Activated naive CD4-positive, alpha-beta T cell treated with anti-CD3 and anti-CD28 coated beads, Interleukin-2, amount 10 ng/mL, durations not matched to agents 7 days and 5 days (primary cell): ENCODE measurements at regions not wholly inside any gene's neighbourhood (a gene's known extent, or its start where the extent isn't known, plus 50 kb on each side); places are given as distances from the start of the nearest gene placed in this dataset.

Experiments
- CTCF ChIA-PET: fragments of 350-600 bp; sonication (Branson Sonifier 250); formaldehyde crosslinking; loops from one replicate; lab custom pipeline; 2021; ENCODE audit warnings: antibody characterized with exemption; lab: Charles Lee
- DNase-seq: peaks from one replicate; pipeline ENCODE4 v3.0.0-alpha.2; 2020
- H3K27ac Mint-ChIP-seq: one replicate; pipeline ENCODE4 v1.8.0; 2021; ENCODE audit warnings: mild to moderate bottlenecking, moderate library complexity, mixed read lengths
- H3K27me3 Mint-ChIP-seq: one replicate; pipeline ENCODE4 v1.8.0; 2021; ENCODE audit warnings: mild to moderate bottlenecking, mixed read lengths
- H3K36me3 Mint-ChIP-seq: one replicate; pipeline ENCODE4 v1.8.0; 2021; ENCODE audit warnings: mixed read lengths
- H3K4me1 Mint-ChIP-seq: one replicate; pipeline ENCODE4 v1.8.0; 2021; ENCODE audit warnings: mixed read lengths
- H3K4me3 Mint-ChIP-seq: one replicate; pipeline ENCODE4 v1.8.0; 2021; ENCODE audit warnings: mild to moderate bottlenecking, moderate library complexity, mixed read lengths
- H3K9me3 Mint-ChIP-seq: one replicate; pipeline ENCODE4 v1.8.0; 2021; ENCODE audit warnings: mixed read lengths

DNA sequence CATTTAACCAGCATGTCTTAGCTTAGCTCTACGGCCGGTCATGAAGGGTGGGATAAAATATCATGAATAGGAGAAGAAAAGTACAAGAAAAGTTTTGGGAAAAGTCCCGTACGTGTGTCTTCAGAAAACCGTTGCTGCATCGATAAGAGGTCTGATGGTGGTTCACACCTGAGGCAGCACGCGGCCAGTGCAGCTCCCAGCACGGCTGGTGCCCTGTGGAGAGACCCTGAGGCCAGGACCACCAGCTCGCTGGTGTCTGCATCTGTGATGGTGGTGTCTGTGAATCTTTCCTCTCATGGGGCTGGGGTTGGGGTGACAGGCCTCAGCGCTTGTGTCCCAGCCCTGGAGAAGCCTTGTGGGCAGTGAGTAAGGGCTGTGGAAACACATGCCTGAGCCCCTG, 148.9 kb upstream of the IRX4 start:
- Mint-ChIP-seq H3K36me3 (no peaks in the 10 kb centered on the region), H3K4me1 (no peaks in the 10 kb centered on the region), H3K27me3 (peaks cover 39% of the 10 kb centered on the region), H3K27ac (no peak overlapping the region), H3K4me3 (no peak overlapping the region), H3K9me3 (no peaks in the 10 kb centered on the region)
- CTCF ChIA-PET, result no interaction called here
- DNase-seq, result no peak

DNA sequence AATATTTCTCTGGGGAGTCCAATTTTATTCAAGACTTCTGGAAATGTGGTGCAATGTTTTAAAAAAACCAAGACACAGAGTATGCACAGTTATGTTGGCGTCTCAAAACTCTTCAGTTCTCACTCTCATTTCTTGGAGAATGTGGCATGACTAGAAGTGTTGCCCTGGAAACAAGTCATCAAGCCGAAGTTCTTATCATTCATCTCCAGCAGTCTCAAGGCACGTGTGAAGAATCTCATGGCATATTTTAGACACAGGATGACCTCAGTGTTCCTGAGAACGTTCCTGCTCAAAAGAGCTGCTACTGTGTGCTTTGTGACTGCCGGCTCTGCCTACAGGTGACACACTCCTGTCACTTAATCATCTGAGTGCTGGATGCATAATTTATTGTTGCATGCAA, 147.4 kb upstream of the IRX4 start:
- CTCF ChIA-PET, result no interaction called here
- no peak for DNase-seq

DNA sequence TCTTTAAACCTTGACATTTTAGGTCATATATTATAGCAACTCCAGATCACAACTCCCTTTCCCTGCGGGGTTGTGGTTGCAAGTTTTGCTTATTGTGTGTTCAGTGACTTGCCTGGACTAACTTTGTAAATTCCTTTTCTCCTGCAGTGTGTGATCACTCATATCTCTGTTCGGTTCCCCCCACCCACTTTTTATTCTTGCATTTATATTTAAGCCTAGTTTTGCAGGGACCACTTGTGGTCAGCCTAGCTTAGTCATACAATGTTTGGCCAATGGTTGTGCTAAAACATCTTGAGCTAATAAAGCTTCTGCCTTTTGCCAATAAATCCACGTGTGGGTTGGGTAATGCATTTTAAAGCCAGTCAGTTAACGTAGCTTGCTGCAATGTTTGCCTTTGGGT, 146.5 kb upstream of the IRX4 start:
- no peaks in the 10 kb centered on the region for H3K36me3 Mint-ChIP-seq
- H3K27ac Mint-ChIP-seq, result no peak overlapping the region
- H3K27me3 Mint-ChIP-seq, result peaks cover 30% of the 10 kb centered on the region
- CTCF ChIA-PET, result no interaction called here
- no peaks in the 10 kb centered on the region for H3K4me1 Mint-ChIP-seq
- H3K9me3 Mint-ChIP-seq, result no peaks in the 10 kb centered on the region
- H3K4me3 Mint-ChIP-seq, result no peak overlapping the region
- no peak for DNase-seq

More for the DNA sequence above, 147.4 kb upstream of the IRX4 start:
- Mint-ChIP-seq H3K27ac (no peak overlapping the region), H3K36me3 (no peaks in the 10 kb centered on the region), H3K27me3 (peaks cover 32% of the 10 kb centered on the region), H3K4me1 (no peaks in the 10 kb centered on the region), H3K9me3 (no peaks in the 10 kb centered on the region), H3K4me3 (no peak overlapping the region)

DNA sequence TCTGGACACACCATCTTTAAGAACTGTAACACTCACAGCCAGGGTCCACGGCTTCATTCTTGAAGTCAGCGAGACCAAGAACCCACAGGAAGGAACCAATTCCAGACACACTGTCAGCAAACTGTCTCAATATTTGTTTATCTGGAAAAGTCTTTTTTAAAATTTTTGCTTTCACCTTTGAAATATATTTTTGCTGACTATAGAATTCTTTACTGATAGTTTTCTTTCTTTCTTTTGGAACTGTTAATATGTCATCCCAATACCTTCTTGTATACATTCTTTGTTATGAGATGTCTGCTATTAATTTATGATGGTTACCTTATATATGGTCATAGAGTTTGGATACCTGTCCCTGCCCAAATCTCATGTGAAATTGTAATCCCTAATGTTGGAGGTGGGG, 145.1 kb upstream of the IRX4 start:
- no peak overlapping the region for H3K27ac Mint-ChIP-seq
- H3K36me3 Mint-ChIP-seq, result no peaks in the 10 kb centered on the region
- H3K4me3 Mint-ChIP-seq, result no peak overlapping the region
- CTCF ChIA-PET, result no interaction called here
- no peaks in the 10 kb centered on the region for H3K4me1 Mint-ChIP-seq
- no peaks in the 10 kb centered on the region for H3K9me3 Mint-ChIP-seq
- peaks cover 24% of the 10 kb centered on the region for H3K27me3 Mint-ChIP-seq
- no peak for DNase-seq

DNA sequence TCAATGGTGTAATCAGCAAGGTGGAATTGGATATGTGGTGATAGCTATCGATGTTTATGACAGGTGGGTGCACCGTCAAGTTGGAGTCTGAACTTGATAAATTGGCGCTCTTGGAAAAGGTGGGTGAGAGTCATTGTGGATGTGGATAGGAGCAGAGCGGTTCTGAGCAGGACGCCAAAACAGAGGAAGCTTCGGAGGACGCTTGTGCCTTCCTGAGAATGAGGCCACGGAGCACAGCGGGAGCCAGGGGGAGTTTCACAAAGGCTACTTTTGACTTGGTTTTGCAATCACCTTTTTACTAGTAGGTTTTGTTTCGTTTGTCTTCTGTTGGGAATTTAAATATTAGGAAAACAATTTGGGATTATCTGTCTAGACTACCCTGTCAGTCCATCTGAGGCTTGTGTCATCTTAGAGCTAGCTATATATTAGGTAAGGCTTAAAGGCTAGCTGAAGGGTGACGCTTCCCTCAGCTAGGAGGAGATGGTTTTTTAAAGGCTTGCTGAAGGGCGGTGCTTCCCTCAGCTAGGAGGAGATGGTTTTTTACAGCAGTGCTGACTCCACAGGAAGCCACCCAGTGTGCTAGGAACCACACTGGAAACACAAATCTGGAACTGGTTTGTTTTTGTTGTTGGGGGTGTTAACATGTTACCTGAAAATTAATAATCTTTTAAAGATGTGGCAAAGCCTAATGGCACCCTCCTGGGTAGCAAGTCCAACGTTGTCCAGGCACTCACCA, 142.4 kb upstream of the IRX4 start:
- no peaks in the 10 kb centered on the region for H3K4me1 Mint-ChIP-seq
- H3K27me3 Mint-ChIP-seq, result peaks cover 15% of the 10 kb centered on the region
- H3K4me3 Mint-ChIP-seq, result no peak overlapping the region
- no peaks in the 10 kb centered on the region for H3K9me3 Mint-ChIP-seq
- H3K36me3 Mint-ChIP-seq, result no peaks in the 10 kb centered on the region
- DNase-seq, result no peak
- H3K27ac Mint-ChIP-seq, result no peak overlapping the region
- CTCF ChIA-PET, result no interaction called here

DNA sequence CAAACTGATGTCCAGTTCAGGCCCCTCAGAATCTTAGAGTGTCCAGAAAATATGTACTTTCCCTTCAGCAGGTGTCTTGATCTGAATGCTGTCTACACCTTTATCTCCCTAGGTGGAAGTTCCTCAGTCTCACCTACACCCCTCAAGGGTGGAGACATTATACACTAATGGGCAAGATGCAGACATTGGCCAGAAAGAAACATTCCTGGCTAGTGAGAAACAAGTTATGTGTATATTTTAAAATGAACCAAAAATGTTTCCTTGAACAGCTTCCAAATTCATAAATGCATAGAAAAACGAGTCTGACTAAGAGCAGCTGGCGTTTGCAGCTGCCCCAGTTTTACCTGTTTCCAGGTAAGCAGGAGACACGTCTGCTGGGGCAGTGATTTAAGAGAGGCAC, 140.5 kb upstream of the IRX4 start:
- no peak for DNase-seq
- H3K4me3 Mint-ChIP-seq, result no peak overlapping the region
- H3K27me3 Mint-ChIP-seq, result peaks cover 14% of the 10 kb centered on the region
- no peaks in the 10 kb centered on the region for H3K4me1 Mint-ChIP-seq
- no peaks in the 10 kb centered on the region for H3K9me3 Mint-ChIP-seq
- no peaks in the 10 kb centered on the region for H3K36me3 Mint-ChIP-seq
- no peak overlapping the region for H3K27ac Mint-ChIP-seq
- CTCF ChIA-PET, result no interaction called here

DNA sequence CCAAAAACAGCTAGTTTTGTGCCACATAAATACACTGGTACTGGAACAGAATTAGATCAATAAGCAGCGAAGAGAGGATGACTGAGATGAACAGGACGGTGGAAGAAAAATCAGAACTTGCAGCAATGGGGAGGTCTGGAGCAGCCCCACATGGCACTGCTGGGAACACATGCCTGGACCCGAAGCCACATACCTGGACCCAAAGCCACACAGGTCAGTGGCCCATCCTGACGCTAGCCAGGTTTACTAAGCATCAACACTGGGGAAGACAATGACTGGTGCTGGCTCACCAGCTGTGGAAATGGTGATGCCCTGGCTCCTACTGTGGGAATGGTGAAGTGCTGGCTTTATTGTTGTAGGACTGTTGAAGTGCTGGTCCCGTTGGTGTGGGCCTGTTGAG, 139.7 kb upstream of the IRX4 start:
- CTCF ChIA-PET, result no interaction called here
- H3K36me3 Mint-ChIP-seq, result no peaks in the 10 kb centered on the region
- no peaks in the 10 kb centered on the region for H3K9me3 Mint-ChIP-seq
- no peak for DNase-seq
- no peak overlapping the region for H3K4me3 Mint-ChIP-seq
- H3K27ac Mint-ChIP-seq, result no peak overlapping the region
- peaks cover 10% of the 10 kb centered on the region for H3K27me3 Mint-ChIP-seq
- no peaks in the 10 kb centered on the region for H3K4me1 Mint-ChIP-seq

DNA sequence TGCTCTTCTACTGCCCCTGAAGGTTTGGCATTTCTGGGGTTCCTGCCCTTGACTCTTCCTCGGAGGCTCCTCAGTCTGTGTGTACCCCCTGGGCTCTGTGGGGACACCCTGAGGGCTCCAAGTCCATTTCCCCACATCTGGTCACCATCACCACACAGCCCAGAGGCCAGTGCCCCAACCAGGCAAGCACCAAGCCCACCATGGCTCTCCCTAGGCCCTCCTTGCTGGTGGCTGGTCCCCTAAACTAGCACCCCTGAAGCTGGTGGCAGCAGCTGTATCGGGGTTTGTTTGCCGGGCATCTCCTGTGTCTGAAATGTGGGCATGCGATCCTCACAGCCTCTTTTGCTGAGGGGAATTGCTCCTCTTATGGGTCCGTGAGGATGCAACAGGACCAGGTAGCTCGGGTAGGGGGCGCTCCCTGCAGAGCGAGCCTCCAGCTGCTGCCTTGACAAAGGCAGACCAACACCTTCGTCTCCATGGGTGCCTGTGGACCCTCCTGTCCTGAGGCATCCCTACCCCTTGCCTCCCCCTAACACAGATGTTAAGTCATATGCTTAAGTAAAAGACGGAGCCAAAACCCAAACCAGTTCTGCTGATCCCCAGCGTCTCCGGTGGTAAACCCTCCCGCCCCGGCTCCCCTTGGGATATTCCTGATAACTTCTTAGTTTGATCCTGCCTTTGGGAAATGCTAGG, 138.9 kb upstream of the IRX4 start:
- DNase-seq, result no peak
- no peaks in the 10 kb centered on the region for H3K36me3 Mint-ChIP-seq
- H3K27ac Mint-ChIP-seq, result no peak overlapping the region
- H3K4me1 Mint-ChIP-seq, result no peaks in the 10 kb centered on the region
- H3K27me3 Mint-ChIP-seq, result peaks cover 10% of the 10 kb centered on the region
- no peaks in the 10 kb centered on the region for H3K9me3 Mint-ChIP-seq
- CTCF ChIA-PET, result no interaction called here
- no peak overlapping the region for H3K4me3 Mint-ChIP-seq

DNA sequence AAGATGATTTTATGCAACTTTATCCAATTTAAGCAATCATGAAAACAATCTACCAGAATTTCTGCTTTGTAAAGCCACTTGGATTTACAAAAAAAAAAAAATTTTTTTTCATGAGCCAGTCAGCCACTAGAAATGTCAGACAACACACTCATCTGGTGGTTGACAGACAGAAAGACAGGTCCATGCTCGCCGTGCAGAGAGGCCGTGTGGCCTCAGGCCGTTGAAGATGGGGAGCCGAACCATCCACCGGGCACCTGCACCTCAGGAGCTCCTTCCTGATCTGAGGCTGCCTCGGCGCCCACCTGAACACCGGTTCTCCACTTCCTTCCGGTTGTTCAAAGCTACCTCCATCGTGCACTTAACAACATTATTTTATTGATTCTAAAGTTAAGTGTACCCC, 138.0 kb upstream of the IRX4 start:
- no peaks in the 10 kb centered on the region for H3K4me1 Mint-ChIP-seq
- no peak for DNase-seq
- H3K27ac Mint-ChIP-seq, result no peak overlapping the region
- no peak overlapping the region for H3K4me3 Mint-ChIP-seq
- H3K9me3 Mint-ChIP-seq, result no peaks in the 10 kb centered on the region
- CTCF ChIA-PET, result no interaction called here
- H3K36me3 Mint-ChIP-seq, result no peaks in the 10 kb centered on the region
- H3K27me3 Mint-ChIP-seq, result peaks cover 10% of the 10 kb centered on the region

DNA sequence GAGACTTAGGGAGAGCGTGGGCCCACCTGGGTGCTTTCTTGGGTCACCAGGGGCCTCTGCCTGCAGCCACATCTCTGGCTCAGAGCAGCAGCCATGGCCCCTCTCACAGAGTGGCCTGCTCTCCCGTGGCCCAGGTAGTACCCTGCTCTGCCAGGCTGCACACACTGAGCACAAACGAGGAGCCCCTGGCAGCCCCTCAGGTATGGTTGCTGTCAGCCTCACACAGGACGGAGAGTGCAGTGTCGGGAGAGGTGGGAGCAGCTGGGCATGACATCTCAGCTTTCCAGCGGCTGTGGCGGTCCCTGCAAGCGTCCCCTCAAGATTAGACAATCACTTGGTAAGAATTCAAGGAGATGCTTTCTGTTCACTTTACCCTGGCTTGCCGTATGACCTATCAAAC, 137.0 kb upstream of the IRX4 start:
- Mint-ChIP-seq H3K9me3 (no peaks in the 10 kb centered on the region), H3K36me3 (no peaks in the 10 kb centered on the region), H3K27me3 (peaks cover 3% of the 10 kb centered on the region)

DNA sequence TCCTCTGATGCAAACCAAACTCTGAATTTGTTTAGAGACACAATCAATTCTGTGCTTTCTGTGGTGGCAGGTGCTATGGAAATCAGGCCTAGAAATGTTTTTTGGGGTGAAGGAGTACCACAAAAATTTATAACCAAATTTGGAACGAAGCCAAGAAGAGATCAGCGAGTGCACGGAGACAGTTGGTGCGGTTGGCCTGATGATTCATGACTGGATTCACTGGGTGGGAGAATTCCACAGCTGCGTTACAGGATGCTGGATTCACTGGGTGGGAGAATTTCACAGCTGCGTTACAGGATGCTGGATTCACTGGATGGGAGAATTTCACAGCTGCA, 135.6 kb upstream of the IRX4 start:
- no peak overlapping the region for H3K4me3 Mint-ChIP-seq
- no peak overlapping the region for H3K27ac Mint-ChIP-seq
- peaks cover 3% of the 10 kb centered on the region for H3K27me3 Mint-ChIP-seq
- no peaks in the 10 kb centered on the region for H3K9me3 Mint-ChIP-seq
- H3K36me3 Mint-ChIP-seq, result no peaks in the 10 kb centered on the region
- CTCF ChIA-PET, result interaction anchor here (0.9 kb wide), 1 partner anchor 255 kb away, joined by 3 read pairs; no protein-coding TSS in a partner anchor
- no peaks in the 10 kb centered on the region for H3K4me1 Mint-ChIP-seq
- DNase-seq, result no peak

More for the DNA sequence above, 137.0 kb upstream of the IRX4 start:
- no peak overlapping the region for H3K27ac Mint-ChIP-seq
- DNase-seq, result no peak
- H3K4me1 Mint-ChIP-seq, result no peaks in the 10 kb centered on the region
- H3K4me3 Mint-ChIP-seq, result no peak overlapping the region
- CTCF ChIA-PET, result no interaction called here

DNA sequence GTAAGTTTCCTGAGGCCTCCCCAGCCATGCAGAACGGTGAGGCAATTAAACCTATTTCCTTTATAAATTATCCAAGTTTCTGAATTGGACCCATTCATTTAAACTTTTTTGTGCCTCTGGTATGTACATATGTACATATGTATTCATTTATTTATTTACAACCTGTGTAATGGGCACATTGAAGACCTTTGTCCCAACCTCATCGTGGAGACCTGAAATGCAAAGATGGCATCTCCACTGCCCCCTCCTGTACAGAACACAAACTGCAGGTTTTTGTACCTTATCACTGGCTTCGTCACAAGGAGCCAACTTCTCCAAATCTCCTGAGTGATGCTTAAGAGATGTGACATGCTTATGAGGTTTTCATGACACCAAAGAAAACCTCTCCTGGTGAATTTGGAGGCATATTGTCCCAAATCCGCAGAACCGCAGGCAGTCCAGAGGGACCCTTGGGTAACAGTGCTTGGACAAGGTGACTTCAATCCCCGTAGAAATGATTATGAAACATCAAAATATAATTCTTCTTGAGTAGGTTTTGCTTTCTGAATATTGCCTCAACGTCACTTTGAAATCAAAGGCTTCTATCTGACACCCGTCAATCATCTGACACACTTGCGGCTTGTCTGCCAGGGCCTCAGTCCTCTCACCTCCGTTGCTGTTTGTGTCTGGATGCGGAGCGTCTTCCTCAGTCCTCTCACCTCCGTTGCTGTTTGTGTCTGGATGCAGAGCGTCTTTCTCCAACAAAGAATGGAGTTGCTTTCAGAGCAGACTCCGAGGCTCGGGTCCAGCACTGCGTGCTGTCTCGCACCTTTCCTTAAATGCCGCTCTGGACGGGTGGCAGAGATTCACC, 135.0 kb upstream of the IRX4 start:
- Mint-ChIP-seq H3K4me1 (no peaks in the 10 kb centered on the region), H3K36me3 (no peaks in the 10 kb centered on the region), H3K4me3 (no peak overlapping the region), H3K9me3 (no peaks in the 10 kb centered on the region), H3K27me3 (peaks cover 3% of the 10 kb centered on the region), H3K27ac (no peak overlapping the region)
- CTCF ChIA-PET, result no interaction called here
- DNase-seq, result peak; percentile 54

DNA sequence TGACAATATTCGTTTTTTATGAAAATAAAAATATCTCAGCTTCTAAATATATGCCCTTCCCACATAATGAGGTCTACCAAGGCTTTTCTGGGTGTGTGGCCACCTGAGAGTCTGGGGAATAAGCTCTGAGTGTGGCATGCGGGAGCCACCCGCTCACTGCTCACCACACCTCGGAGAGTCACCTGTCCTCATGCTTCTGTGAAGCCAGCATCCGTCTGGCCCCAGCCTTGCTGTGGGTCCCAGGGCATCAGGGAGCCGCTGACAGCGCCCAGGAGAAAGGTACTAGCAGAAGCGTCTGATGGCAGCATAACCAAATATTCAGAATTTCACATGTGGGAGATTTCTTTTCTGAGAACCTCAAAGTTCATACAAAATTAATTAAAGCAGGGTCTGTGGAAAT, 133.2 kb upstream of the IRX4 start:
- Mint-ChIP-seq H3K9me3 (no peaks in the 10 kb centered on the region), H3K4me1 (no peaks in the 10 kb centered on the region), H3K27ac (no peak overlapping the region), H3K4me3 (no peak overlapping the region), H3K27me3 (peaks cover 8% of the 10 kb centered on the region), H3K36me3 (no peaks in the 10 kb centered on the region)
- CTCF ChIA-PET, result no interaction called here
- no peak for DNase-seq

DNA sequence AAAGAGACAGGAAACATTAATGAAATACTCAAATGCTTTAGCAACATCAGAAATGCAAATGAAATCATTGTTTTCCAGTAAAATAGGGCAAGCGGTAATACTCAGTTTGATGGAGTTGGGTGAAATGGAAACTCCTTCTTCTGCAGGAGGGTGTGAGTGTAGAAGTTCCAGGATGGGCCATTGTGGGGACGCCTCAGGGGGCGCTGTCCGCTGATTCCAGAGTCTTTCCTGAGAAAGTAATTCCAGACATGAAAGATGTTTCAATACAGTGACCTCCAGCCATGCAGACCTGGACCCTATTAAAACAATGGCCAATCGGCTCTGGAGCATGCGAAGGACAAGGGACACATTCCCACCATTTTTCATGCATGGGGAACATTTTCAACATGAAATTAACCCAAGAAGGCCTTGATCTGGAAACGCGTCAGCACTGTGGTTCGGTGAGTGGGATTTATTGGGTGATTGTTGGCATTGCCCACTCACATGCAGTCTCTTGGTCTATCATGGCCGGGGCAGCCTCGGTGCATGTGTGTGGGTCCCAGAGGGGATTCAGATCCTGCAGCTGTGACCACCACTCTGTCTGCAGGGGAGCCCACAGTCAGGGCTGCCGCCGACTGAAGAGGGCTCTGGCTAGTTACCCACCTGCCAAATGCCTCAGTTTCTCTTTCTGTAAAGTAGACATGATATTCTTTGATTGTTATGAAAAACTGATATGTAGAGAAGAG, 132.6 kb upstream of the IRX4 start:
- CTCF ChIA-PET, result no interaction called here
- Mint-ChIP-seq H3K27ac (no peak overlapping the region), H3K9me3 (no peaks in the 10 kb centered on the region), H3K36me3 (no peaks in the 10 kb centered on the region), H3K4me1 (no peaks in the 10 kb centered on the region), H3K4me3 (no peak overlapping the region), H3K27me3 (peaks cover 8% of the 10 kb centered on the region)
- no peak for DNase-seq
